CD4-positive, alpha-beta T cell (primary cell): ENCODE measurements at regions not wholly inside any gene's neighbourhood (a gene's known extent, or its start where the extent isn't known, plus 50 kb on each side); places are given as distances from the start of the nearest gene placed in this dataset.
"Not testable (repeated sequence)": the region's sequence is repeated elsewhere in the genome, so short reads cannot be mapped to it uniquely, and the experiment has no call there.

Experiments used
- ATAC-seq: fragments of 200-7000 bp; cut with Tn5 transposase; one replicate; pipeline ENCODE4 v1.10.0; 2022; ENCODE audit warnings: mild to moderate bottlenecking; ENCODE audit not compliant: poor library complexity
- CTCF ChIA-PET: fragments of 350-600 bp; sonication (Branson Sonifier 250); formaldehyde crosslinking; loops from one replicate; lab custom pipeline; 2021; ENCODE audit warnings: antibody characterized with exemption, inconsistent platforms; lab: Charles Lee
- POLR2A ChIA-PET: fragments of 350-600 bp; sonication (Branson Sonifier 250); formaldehyde crosslinking; loops from one replicate; lab custom pipeline; 2021; ENCODE audit warnings: antibody characterized with exemption, inconsistent platforms; lab: Charles Lee
- DNase-seq, 14 experiments: peaks; one replicate each; pipeline ENCODE4 v3.0.0-alpha.2; 2013 to 2020; ENCODE audit warnings: mixed read lengths in 2 of 14
- H3K27ac ChIP-seq, 2 donors: one replicate each; pipeline versions ENCODE4 v1.5.1 to v1.7.0; 2013; ENCODE audit warnings: low read length in 2 of 2, low read depth in 1 of 2, mild to moderate bottlenecking in 1 of 2
- H3K27me3 ChIP-seq, 2 experiments: 1 replicate in 1 of 2; 2 replicates in 1 of 2; pipeline versions ENCODE4 v1.6.1 to v1.7.0; 2013; ENCODE audit warnings: low read length in 2 of 2, control low read depth in 1 of 2, mild to moderate bottlenecking in 1 of 2, moderate library complexity in 1 of 2; ENCODE audit not compliant: insufficient read depth in 2 of 2, control insufficient read depth in 1 of 2
- H3K36me3 ChIP-seq: one replicate; pipeline ENCODE4 v1.6.1; 2013; ENCODE audit warnings: low read length, control low read depth; ENCODE audit not compliant: insufficient read depth
- H3K4me1 ChIP-seq: one replicate; pipeline ENCODE4 v1.6.1; 2013; ENCODE audit warnings: low read length, control low read depth; ENCODE audit not compliant: insufficient read depth
- H3K4me3 ChIP-seq: one replicate; pipeline ENCODE4 v1.5.1; 2013; ENCODE audit warnings: mild to moderate bottlenecking, low read length, moderate library complexity
- H3K9me3 ChIP-seq, 2 experiments: 1 replicate in 1 of 2; 2 replicates in 1 of 2; pipeline versions ENCODE4 v1.6.1 to v1.7.0; 2013; ENCODE audit warnings: low read length in 2 of 2, mild to moderate bottlenecking in 2 of 2, control low read depth in 1 of 2, moderate library complexity in 1 of 2; ENCODE audit not compliant: control insufficient read depth in 1 of 2, insufficient read depth in 1 of 2
- H3K27ac Mint-ChIP-seq: one replicate; pipeline ENCODE4 v1.8.0; 2020; ENCODE audit warnings: mixed read lengths
- H3K27me3 Mint-ChIP-seq: one replicate; pipeline ENCODE4 v1.8.0; 2021; ENCODE audit warnings: mixed read lengths
- H3K36me3 Mint-ChIP-seq: one replicate; pipeline ENCODE4 v1.8.0; 2021; ENCODE audit warnings: low read depth, mixed read lengths
- H3K4me1 Mint-ChIP-seq: one replicate; pipeline ENCODE4 v1.8.0; 2021; ENCODE audit warnings: low read depth, mixed read lengths
- H3K4me3 Mint-ChIP-seq: one replicate; pipeline ENCODE4 v1.8.0; 2020; ENCODE audit warnings: mild to moderate bottlenecking, mixed read lengths
- H3K9me3 Mint-ChIP-seq: one replicate; pipeline ENCODE4 v1.8.0; 2020; ENCODE audit warnings: mixed read lengths
- intact Hi-C, 2 experiments: fragments of 100-400 bp; cut with DNase I in 1 of 2; cut with micrococcal nuclease in 1 of 2; formaldehyde crosslinking; loops; one replicate each; pipeline versions ENCODE4 v1.15.1 to v1.9.0; 2023 to 2025; cut with DNase I, micrococcal nuclease
- TF ChIP-seq, protein P1 (sequence below): fragments of 200-600 bp; IDR thresholded peaks from one replicate; pipeline ENCODE4 v1.8.0; 2022; ENCODE audit warnings: antibody characterized with exemption, mild to moderate bottlenecking

DNA sequence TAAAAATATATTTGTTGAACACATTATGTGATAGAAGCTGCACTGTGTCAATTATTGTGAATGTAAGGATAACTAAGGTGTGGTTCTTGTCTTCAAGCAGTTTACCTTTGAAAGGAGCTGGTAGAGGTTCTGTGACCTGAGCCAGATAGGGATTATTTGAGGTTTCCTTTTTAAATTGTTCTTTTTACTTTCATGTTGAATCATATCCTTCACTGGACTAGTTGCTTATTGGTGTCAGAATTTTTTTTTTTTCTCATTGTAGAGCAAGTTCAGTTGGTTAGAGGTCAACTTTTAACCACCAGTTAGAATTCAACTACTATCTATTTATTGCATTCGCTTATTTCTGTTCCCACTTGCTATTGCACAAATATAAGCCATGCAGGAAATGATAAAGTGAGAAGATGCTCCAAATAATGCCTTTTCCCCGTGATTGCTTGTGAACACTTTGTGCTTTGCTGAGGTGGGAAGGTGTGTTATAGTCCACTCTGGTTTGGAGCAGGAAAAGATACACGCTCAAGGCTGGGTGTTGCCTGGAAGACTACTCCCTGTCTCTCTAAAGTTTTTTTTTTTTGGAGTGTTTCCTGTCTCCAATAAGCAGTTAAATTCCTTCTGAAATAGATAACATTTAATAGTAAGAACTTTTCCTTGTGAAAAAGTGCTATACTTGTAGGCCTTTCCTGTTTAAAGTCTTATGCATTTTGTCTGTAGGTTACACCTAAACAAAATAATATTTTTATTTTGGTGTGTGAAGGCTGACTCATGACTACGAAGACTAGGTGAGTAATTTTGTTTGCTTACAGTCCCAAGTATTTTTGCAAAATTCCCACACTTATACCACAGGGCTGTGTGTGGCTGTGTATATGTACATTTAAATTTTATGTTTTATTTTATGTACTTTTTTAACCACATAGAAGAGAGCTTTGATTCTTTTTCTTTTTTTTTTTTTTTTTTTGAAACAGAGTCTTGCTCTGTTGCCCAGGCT, 83.8 kb upstream of the LCORL start:
- Histone ChIP-seq H3K4me3 (no peak overlapping the region), H3K9me3 (no peaks in the 10 kb centered on the region), H3K36me3 (no peaks in the 10 kb centered on the region), H3K27ac (no peak overlapping the region), H3K4me1 (no peaks in the 10 kb centered on the region), H3K27me3 (no peaks in the 10 kb centered on the region)
- ChIA-PET CTCF (no interaction called here), POLR2A (no interaction called here)
- Mint-ChIP-seq H3K27ac (no peak overlapping the region), H3K4me3 (no peak overlapping the region), H3K27me3 (peaks cover 11% of the 10 kb centered on the region), H3K4me1 (no peaks in the 10 kb centered on the region), H3K36me3 (no peaks in the 10 kb centered on the region), H3K9me3 (no peaks in the 10 kb centered on the region)
- DNase-seq: no peak
- no peak for ATAC-seq
- TF ChIP-seq, protein P1, sequence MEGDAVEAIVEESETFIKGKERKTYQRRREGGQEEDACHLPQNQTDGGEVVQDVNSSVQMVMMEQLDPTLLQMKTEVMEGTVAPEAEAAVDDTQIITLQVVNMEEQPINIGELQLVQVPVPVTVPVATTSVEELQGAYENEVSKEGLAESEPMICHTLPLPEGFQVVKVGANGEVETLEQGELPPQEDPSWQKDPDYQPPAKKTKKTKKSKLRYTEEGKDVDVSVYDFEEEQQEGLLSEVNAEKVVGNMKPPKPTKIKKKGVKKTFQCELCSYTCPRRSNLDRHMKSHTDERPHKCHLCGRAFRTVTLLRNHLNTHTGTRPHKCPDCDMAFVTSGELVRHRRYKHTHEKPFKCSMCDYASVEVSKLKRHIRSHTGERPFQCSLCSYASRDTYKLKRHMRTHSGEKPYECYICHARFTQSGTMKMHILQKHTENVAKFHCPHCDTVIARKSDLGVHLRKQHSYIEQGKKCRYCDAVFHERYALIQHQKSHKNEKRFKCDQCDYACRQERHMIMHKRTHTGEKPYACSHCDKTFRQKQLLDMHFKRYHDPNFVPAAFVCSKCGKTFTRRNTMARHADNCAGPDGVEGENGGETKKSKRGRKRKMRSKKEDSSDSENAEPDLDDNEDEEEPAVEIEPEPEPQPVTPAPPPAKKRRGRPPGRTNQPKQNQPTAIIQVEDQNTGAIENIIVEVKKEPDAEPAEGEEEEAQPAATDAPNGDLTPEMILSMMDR: no peak
- intact Hi-C loops: no loop called here

DNA sequence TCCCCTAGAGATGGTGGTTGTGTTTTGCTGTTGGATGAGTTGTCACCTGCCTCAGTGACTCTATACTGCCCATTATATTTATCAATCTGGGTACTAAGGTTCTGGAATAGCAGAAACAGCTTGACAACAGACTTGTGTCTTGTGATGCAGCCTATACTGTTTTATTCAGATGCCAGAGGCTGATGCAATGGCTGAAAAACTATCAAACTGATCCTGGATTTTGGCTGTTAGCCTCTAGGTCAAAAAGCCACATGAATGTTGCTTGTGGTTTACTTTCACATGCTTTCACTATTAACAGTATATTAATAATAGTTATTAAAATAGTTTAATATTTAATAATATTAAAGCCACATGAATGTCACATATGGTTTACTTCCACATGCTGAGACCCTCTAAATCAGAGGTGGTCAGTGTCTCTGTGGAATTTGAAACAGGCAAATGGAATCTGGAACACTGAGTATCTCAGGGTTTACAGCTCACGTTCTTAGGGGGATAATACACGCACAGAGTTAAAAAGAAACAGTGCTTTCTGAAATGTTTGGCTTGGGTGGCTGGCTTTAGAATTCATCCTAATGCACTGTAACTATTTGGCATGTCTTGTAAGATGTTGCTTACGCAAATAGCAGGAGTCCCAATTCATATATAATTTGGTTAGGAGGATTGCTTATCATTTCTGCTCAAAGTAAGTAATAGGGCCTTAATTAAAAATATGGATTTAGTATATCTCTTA, 82.5 kb upstream of the LCORL start:
- Histone ChIP-seq H3K4me3 (no peak overlapping the region), H3K27me3 (no peaks in the 10 kb centered on the region), H3K27ac (no peak overlapping the region), H3K36me3 (no peaks in the 10 kb centered on the region), H3K9me3 (no peaks in the 10 kb centered on the region), H3K4me1 (no peaks in the 10 kb centered on the region)
- Mint-ChIP-seq H3K4me1 (no peaks in the 10 kb centered on the region), H3K4me3 (no peak overlapping the region), H3K36me3 (no peaks in the 10 kb centered on the region), H3K27ac (no peak overlapping the region), H3K9me3 (no peaks in the 10 kb centered on the region), H3K27me3 (peaks cover 13% of the 10 kb centered on the region)
- ChIA-PET POLR2A (no interaction called here), CTCF (no interaction called here)
- TF ChIP-seq, protein P1: no peak
- ATAC-seq: no peak
- intact Hi-C loops: no loop called here
- DNase-seq: no peak

DNA sequence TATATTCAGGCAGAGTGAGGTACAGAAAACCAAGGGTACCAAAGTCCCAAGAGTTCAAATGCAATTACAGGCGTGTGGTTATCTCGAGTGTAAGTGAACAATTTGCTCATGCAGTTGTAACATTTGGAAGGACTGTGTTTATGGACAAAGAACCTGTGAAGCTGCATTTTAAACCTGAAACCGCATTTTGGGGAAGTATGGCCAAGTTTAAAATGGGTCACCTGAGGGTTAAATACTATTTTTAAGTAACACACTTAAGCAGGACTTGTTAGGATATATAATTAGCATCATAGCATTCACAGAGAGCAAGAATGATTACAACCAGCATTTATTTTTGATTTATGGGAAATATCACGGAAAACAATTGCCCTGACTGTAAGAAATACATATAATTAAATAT, 79.1 kb upstream of the LCORL start:
- intact Hi-C loops: no loop called here
- Histone ChIP-seq H3K36me3 (no peaks in the 10 kb centered on the region), H3K27me3 (no peaks in the 10 kb centered on the region), H3K9me3 (no peaks in the 10 kb centered on the region), H3K4me1 (no peaks in the 10 kb centered on the region), H3K27ac (no peak overlapping the region), H3K4me3 (no peak overlapping the region)
- no peak for ATAC-seq
- H3K27me3 Mint-ChIP-seq: peaks cover 10% of the 10 kb centered on the region
- no peak overlapping the region for H3K27ac Mint-ChIP-seq
- ChIA-PET CTCF (no interaction called here), POLR2A (no interaction called here)
- no peaks in the 10 kb centered on the region for H3K9me3 Mint-ChIP-seq
- DNase-seq: no peak
- no peaks in the 10 kb centered on the region for H3K4me1 Mint-ChIP-seq
- TF ChIP-seq, protein P1: no peak
- H3K4me3 Mint-ChIP-seq: no peak overlapping the region
- H3K36me3 Mint-ChIP-seq: no peaks in the 10 kb centered on the region

DNA sequence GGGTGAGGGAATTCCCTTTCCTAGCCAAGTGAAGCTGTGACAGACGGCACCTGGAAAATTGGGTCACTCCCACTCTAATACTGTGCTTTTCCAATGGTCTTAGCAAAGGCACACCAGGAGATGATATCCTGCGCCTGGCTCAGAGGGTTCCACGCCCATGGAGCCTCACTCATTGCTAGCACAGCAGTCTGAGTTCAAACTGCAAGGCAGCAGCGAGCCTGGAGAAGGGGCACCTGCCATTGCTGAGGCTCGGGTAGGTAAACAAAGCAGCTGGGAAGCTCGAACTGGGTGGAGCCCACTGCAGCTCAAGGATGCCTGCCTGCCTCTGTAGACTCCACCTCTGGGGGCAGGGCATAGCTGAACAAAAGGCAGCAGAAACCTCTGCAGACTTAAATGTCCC, 68.9 kb upstream of the LCORL start:
- intact Hi-C loops, H3K27me3 ChIP-seq, H3K27ac Mint-ChIP-seq, H3K4me3 Mint-ChIP-seq, DNase-seq, H3K4me1 Mint-ChIP-seq, H3K27ac ChIP-seq, H3K4me1 ChIP-seq, H3K9me3 Mint-ChIP-seq, H3K9me3 ChIP-seq, POLR2A ChIA-PET, ATAC-seq, H3K36me3 Mint-ChIP-seq, H3K4me3 ChIP-seq, CTCF ChIA-PET, H3K36me3 ChIP-seq: not testable (repeated sequence)
- H3K27me3 Mint-ChIP-seq: peaks cover 42% of the 10 kb centered on the region
